HepG2 (cell line): ENCODE measurements at regions not wholly inside any gene's neighbourhood (a gene's known extent, or its start where the extent isn't known, plus 50 kb on each side); places are given as distances from the start of the nearest gene placed in this dataset.

Experiments used
- ATAC-seq: fragments of 200-7000 bp; cut with Tn5 transposase; 3 replicates; pipeline ENCODE4 v1.9.1; 2020; ENCODE audit warnings: mild to moderate bottlenecking, moderate library complexity
- BruUV-seq: library from RNA; stranded (reverse); fragments of 400-500 nt; replicated peaks from 2 replicates; lab custom pipeline; 2021; lab: Mats Ljungman, UMichigan
- CTCF ChIA-PET: fragments of 300-600 bp; formaldehyde crosslinking; extraction: SDS; loops from one replicate; lab custom pipeline; 2021; ENCODE audit warnings: low total read pairs, inconsistent platforms, low intra/inter-chr PET ratio; lab: Yijun Ruan, JAX
- POLR2A ChIA-PET: fragments of 350-600 bp; sonication (Branson Sonifier 250); formaldehyde crosslinking; loops from one replicate; lab custom pipeline; 2020; ENCODE audit warnings: antibody characterized with exemption, inconsistent platforms; lab: Yijun Ruan, JAX
- DNase-seq: peaks from one replicate; pipeline ENCODE4 v3.0.0-alpha.2; 2015; ENCODE audit warnings: low spot score
- FAIRE-seq: peaks from 3 replicates; lab custom pipeline; 2011; peaks lifted over from hg19 to GRCh38; lab: Jason Lieb, UNC
- H2AFZ ChIP-seq: one replicate; pipeline ENCODE4 v1.6.1; 2011; ENCODE audit warnings: low read length, inconsistent platforms
- H3K27ac ChIP-seq: fragments of 300-600 bp; 3 replicates; pipeline ENCODE4 v1.8.0; 2011; ENCODE audit warnings: mixed run types, mild to moderate bottlenecking, mixed read lengths, low read length, inconsistent platforms; ENCODE audit not compliant: insufficient read depth; ENCODE audit errors: extremely low read length
- H3K27me3 ChIP-seq, 2 experiments: fragments of 200-600 bp in 1 of 2; 2 replicates in 1 of 2; 3 replicates in 1 of 2; pipeline versions ENCODE4 v1.6.0 to v1.8.0; 2011; ENCODE audit warnings: low read length in 2 of 2, mild to moderate bottlenecking in 2 of 2, moderate library complexity in 2 of 2, inconsistent platforms in 1 of 2; ENCODE audit not compliant: insufficient read depth in 2 of 2, control insufficient read depth in 1 of 2
- H3K36me3 ChIP-seq, 2 experiments: fragments of 200-600 bp in 1 of 2; replicated peaks in 1 of 2; 2 replicates in 1 of 2; 3 replicates in 1 of 2; pipeline versions ENCODE4 v1.5.1 to v1.8.0; 2011; ENCODE audit warnings: low read length in 2 of 2, inconsistent platforms in 1 of 2; ENCODE audit not compliant: insufficient read depth in 2 of 2, control insufficient read depth in 1 of 2
- H3K4me1 ChIP-seq: 2 replicates; pipeline ENCODE4 v1.5.1; 2012; ENCODE audit warnings: low read length, inconsistent platforms; ENCODE audit not compliant: insufficient read depth
- H3K4me2 ChIP-seq: 2 replicates; pipeline ENCODE4 v1.6.0; 2011; ENCODE audit warnings: low read depth, low read length, inconsistent platforms
- H3K4me3 ChIP-seq, 3 experiments: fragments of 200-600 bp in 1 of 3; sonication (generic), shearing (Covaris generic) in 1 of 3; replicated peaks in 1 of 3; 2 replicates each; pipeline ENCODE4 v1.5.1; 2011 to 2016; ENCODE audit warnings: low read length in 3 of 3, inconsistent platforms in 2 of 3, low read depth in 2 of 3, mild to moderate bottlenecking in 2 of 3, control low read depth in 1 of 3, mixed read lengths in 1 of 3; ENCODE audit not compliant: insufficient read depth in 1 of 3
- H3K79me2 ChIP-seq: one replicate; pipeline ENCODE4 v1.6.1; 2011; ENCODE audit warnings: low read length, inconsistent platforms; ENCODE audit not compliant: insufficient read depth
- H3K9ac ChIP-seq: 2 replicates; pipeline ENCODE4 v1.6.0; 2011; ENCODE audit warnings: mild to moderate bottlenecking, low read depth, low read length, inconsistent platforms; ENCODE audit not compliant: insufficient read depth
- H3K9me3 ChIP-seq: 2 replicates; pipeline ENCODE4 v1.5.1; 2012; ENCODE audit warnings: mild to moderate bottlenecking, low read length
- H4K20me1 ChIP-seq: 2 replicates; pipeline ENCODE4 v1.6.0; 2011; ENCODE audit warnings: inconsistent platforms, mild to moderate bottlenecking, low read length, moderate library complexity; ENCODE audit not compliant: insufficient read depth
- FOXC1 ChIP-seq: sonication (generic); formaldehyde crosslinking; IDR thresholded peaks from 2 replicates; pipeline ENCODE4 v1.8.0; 2022; ENCODE audit warnings: mild to moderate bottlenecking, missing genetic modification reagents, borderline replicate concordance
- KMT2B ChIP-seq: IDR thresholded peaks from 2 replicates; pipeline ENCODE4 v1.6.1; 2016; ENCODE audit warnings: missing genetic modification reagents, missing compliant biosample characterization
- REXO4 ChIP-seq: sonication (generic); formaldehyde crosslinking; IDR thresholded peaks from 2 replicates; pipeline ENCODE4 v1.8.0; 2022; ENCODE audit warnings: missing genetic modification reagents, mild to moderate bottlenecking, borderline replicate concordance
- SRSF1 ChIP-seq: fragments of 200-400 bp; formaldehyde crosslinking; optimal IDR thresholded peaks from 2 replicates; pipeline ENCODE3; 2017; ENCODE audit warnings: mild to moderate bottlenecking, low read depth, low read length, moderate library complexity
- ZNF256 ChIP-seq: sonication (generic); formaldehyde crosslinking; conservative IDR thresholded peaks from 2 replicates; pipeline ENCODE4 v1.4.0; 2020; ENCODE audit warnings: missing genetic modification reagents
- ZNF563 ChIP-seq: sonication (generic); formaldehyde crosslinking; IDR thresholded peaks from 2 replicates; pipeline ENCODE4 v1.8.0; 2022; ENCODE audit warnings: mild to moderate bottlenecking, moderate library complexity, missing genetic modification reagents
- WGBS: methylation state at CpG from one replicate; pipeline ENCODE4 v1.1.6; 2017; ENCODE audit warnings: low lambda C conversion rate; 5-methylcytosine and 5-hydroxymethylcytosine counted together
- in situ Hi-C: cut with HindIII; loops from 2 replicates; pipeline ENCODE4 v1.10.0; 2017; ENCODE audit warnings: low pct_unique_long_range_greater_than_20kb; ENCODE audit not compliant: extremely low pct_ligation_motif_present
- intact Hi-C: fragments of 100-400 bp; cut with micrococcal nuclease; formaldehyde crosslinking; loops from one replicate; pipeline ENCODE4 v1.10.0; 2022; ENCODE audit not compliant: unreplicated experiment
- TF ChIP-seq, protein P1 (sequence below): IDR thresholded peaks from 2 replicates; pipeline ENCODE4 v1.6.1; 2016
- TF ChIP-seq, protein P2 (sequence below): sonication (generic); formaldehyde crosslinking; IDR thresholded peaks from 2 replicates; pipeline ENCODE4 v1.9.0; 2021; ENCODE audit warnings: missing genetic modification reagents, borderline replicate concordance
- TF ChIP-seq, protein P3 (sequence below): sonication (generic); formaldehyde crosslinking; IDR thresholded peaks from 2 replicates; pipeline ENCODE4 v1.5.0; 2020; ENCODE audit warnings: missing genetic modification reagents, mild to moderate bottlenecking, borderline replicate concordance

DNA sequence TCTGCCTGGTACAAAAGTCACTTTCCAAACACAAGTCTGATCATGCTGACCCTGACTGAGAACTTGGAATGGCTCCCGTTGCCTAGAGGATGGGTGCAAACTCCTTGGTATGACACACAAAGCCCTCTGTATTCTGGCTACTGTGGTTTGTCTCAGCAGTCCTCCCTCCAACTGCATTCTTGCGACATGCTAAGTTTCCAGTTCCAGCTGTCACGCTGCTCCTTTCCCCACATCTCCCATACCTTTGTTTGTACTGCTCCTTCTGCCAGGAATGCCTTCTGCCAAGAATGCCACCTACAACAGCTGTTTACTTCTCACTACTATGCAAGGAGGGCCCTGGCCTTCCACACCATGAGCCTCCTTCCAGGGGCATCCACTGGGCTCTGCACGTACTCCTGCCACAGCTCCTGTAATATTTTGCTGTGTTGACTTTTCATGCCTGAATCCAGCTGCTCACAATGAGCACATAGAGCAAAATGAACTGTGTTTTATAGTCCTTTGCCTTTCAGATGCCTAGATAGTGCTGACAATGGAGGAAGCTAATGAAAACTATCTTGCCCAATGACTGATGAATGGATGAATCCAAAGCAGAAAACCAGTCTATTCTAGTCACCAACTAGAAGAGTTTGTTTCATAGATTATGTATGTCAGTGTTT is 543.7 kb downstream of the EFNB2 start:
- CTCF ChIA-PET, result no interaction called here
- Histone ChIP-seq H3K27me3 (no peaks in the 10 kb centered on the region), H3K4me1 (no peaks in the 10 kb centered on the region), H4K20me1 (no peaks in the 10 kb centered on the region), H2AFZ (no peak overlapping the region), H3K79me2 (no peaks in the 10 kb centered on the region), H3K4me2 (no peak overlapping the region)
- no peak for ATAC-seq
- BruUV-seq, result no TSS peak
- in situ Hi-C loops (no loop called here), intact Hi-C loops (no loop called here)
- 11% methylated on average over 4 of the region's 4 CpGs for WGBS
- no peak for FAIRE-seq
- TF ChIP-seq ZNF563 (CRISPR knock-in tag), result no peak
- TF ChIP-seq, protein P1, sequence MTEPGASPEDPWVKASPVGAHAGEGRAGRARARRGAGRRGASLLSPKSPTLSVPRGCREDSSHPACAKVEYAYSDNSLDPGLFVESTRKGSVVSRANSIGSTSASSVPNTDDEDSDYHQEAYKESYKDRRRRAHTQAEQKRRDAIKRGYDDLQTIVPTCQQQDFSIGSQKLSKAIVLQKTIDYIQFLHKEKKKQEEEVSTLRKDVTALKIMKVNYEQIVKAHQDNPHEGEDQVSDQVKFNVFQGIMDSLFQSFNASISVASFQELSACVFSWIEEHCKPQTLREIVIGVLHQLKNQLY (CRISPR knock-in tag), result no peak
- no peak for TF ChIP-seq FOXC1 (CRISPR knock-in tag)
- TF ChIP-seq SRSF1, result no peak
- TF ChIP-seq, protein P2, sequence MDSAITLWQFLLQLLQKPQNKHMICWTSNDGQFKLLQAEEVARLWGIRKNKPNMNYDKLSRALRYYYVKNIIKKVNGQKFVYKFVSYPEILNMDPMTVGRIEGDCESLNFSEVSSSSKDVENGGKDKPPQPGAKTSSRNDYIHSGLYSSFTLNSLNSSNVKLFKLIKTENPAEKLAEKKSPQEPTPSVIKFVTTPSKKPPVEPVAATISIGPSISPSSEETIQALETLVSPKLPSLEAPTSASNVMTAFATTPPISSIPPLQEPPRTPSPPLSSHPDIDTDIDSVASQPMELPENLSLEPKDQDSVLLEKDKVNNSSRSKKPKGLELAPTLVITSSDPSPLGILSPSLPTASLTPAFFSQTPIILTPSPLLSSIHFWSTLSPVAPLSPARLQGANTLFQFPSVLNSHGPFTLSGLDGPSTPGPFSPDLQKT (CRISPR knock-in tag), result no peak
- TF ChIP-seq ZNF256 (CRISPR knock-in tag), result no peak
- TF ChIP-seq, protein P3, sequence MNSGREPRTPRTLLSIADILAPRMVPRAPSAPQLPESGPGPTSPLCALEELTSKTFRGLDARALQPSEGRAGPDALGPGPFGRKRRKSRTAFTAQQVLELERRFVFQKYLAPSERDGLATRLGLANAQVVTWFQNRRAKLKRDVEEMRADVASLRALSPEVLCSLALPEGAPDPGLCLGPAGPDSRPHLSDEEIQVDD (CRISPR knock-in tag), result no peak
- no peak for TF ChIP-seq REXO4 (CRISPR knock-in tag)
- TF ChIP-seq KMT2B (CRISPR knock-in tag), result no peak
- TF ChIP-seq, all 625 proteins: peak for 0
- Histone ChIP-seq H3K9ac (no peak overlapping the region), H3K36me3 (no peaks in the 10 kb centered on the region), H3K4me3 (no peak overlapping the region), H3K9me3 (no peaks in the 10 kb centered on the region; the same call in 1 of the 2 replicates), H3K27ac (no peak overlapping the region)
- POLR2A ChIA-PET, result no interaction called here
- DNase-seq, result no peak
